Endothelial cell of umbilical vein (primary cell): ENCODE measurements at regions not wholly inside any gene's neighbourhood (a gene's known extent, or its start where the extent isn't known, plus 50 kb on each side); places are given as distances from the start of the nearest gene placed in this dataset.

Source experiments
- BruUV-seq: library from RNA; stranded (reverse); fragments of 400-500 nt; replicated peaks from 2 replicates; lab custom pipeline; 2021; lab: Mats Ljungman, UMichigan
- CTCF ChIA-PET: fragments of 300-600, 350-600 bp; sonication (Branson Sonifier 250); formaldehyde crosslinking; loops from one replicate; lab custom pipeline; 2021; ENCODE audit warnings: antibody characterized with exemption, inconsistent platforms; lab: Charles Lee
- POLR2A ChIA-PET: fragments of 300-600, 350-600 bp; sonication (Branson Sonifier 250); formaldehyde crosslinking; loops from one replicate; lab custom pipeline; 2021; ENCODE audit warnings: antibody characterized with exemption, inconsistent platforms; lab: Charles Lee
- DNase-seq: peaks from one replicate; pipeline ENCODE4 v3.0.0-alpha.2; 2011; ENCODE audit warnings: low read depth, low spot score
- FAIRE-seq: peaks from 2 replicates; lab custom pipeline; 2011; peaks lifted over from hg19 to GRCh38; lab: Jason Lieb, UNC
- H2AFZ ChIP-seq: 2 replicates; pipeline ENCODE4 v1.6.0; 2012; ENCODE audit warnings: low read depth, low read length, control low read depth, inconsistent platforms
- H3K27ac ChIP-seq: 2 replicates; pipeline ENCODE4 v1.5.1; 2011; ENCODE audit warnings: low read depth, mild to moderate bottlenecking, control low read depth, low read length, moderate library complexity; ENCODE audit not compliant: insufficient read depth
- H3K27me3 ChIP-seq, 2 experiments: 2 replicates each; pipeline versions ENCODE4 v1.6.0 to v1.6.1; 2011; ENCODE audit warnings: low read length in 2 of 2, mixed read lengths in 1 of 2; ENCODE audit not compliant: control insufficient read depth in 2 of 2, insufficient read depth in 2 of 2
- H3K36me3 ChIP-seq, 2 experiments: 2 replicates in 1 of 2; 3 replicates in 1 of 2; pipeline ENCODE4 v1.5.1; 2011; ENCODE audit warnings: low read length in 2 of 2, mild to moderate bottlenecking in 1 of 2, moderate library complexity in 1 of 2; ENCODE audit not compliant: control insufficient read depth in 2 of 2, insufficient read depth in 2 of 2; ENCODE audit errors: extremely low read depth in 1 of 2
- H3K4me1 ChIP-seq: 3 replicates; pipeline ENCODE4 v1.5.1; 2011; ENCODE audit warnings: mild to moderate bottlenecking, low read length; ENCODE audit not compliant: control insufficient read depth, insufficient read depth; ENCODE audit errors: extremely low read depth
- H3K4me2 ChIP-seq: 2 replicates; pipeline ENCODE4 v1.6.1; 2011; ENCODE audit warnings: low read length, control low read depth, mixed read lengths; ENCODE audit not compliant: insufficient read depth
- H3K4me3 ChIP-seq, 3 experiments: fragments of 200-600 bp in 1 of 3; sonication (generic), shearing (Covaris generic) in 1 of 3; replicated peaks in 1 of 3; 2 replicates each; pipeline ENCODE4 v1.5.1; 2011 to 2016; ENCODE audit warnings: control low read depth in 3 of 3, low read length in 3 of 3, mild to moderate bottlenecking in 2 of 3, inconsistent platforms in 1 of 3, low read depth in 1 of 3, moderate library complexity in 1 of 3; ENCODE audit not compliant: insufficient read depth in 1 of 3
- H3K79me2 ChIP-seq: 2 replicates; pipeline ENCODE4 v1.6.0; 2012; ENCODE audit warnings: low read length, inconsistent platforms; ENCODE audit not compliant: control insufficient read depth, insufficient read depth
- H3K9ac ChIP-seq: replicated peaks from 2 replicates; pipeline ENCODE3; 2011; ENCODE audit warnings: low read length, control low read depth; ENCODE audit not compliant: insufficient read depth; ENCODE audit errors: extremely low read depth
- H3K9me1 ChIP-seq: replicated peaks from 3 replicates; pipeline ENCODE4 v1.6.0; 2011; ENCODE audit warnings: mild to moderate bottlenecking, low read length; ENCODE audit not compliant: control insufficient read depth, insufficient read depth; ENCODE audit errors: extremely low read depth
- H3K9me3 ChIP-seq: replicated peaks from 2 replicates; pipeline ENCODE4 v1.5.1; 2012; ENCODE audit warnings: low read length, inconsistent platforms; ENCODE audit not compliant: control insufficient read depth, insufficient read depth
- H4K20me1 ChIP-seq: replicated peaks from 2 replicates; pipeline ENCODE3; 2011; ENCODE audit warnings: mild to moderate bottlenecking, low read length; ENCODE audit not compliant: control insufficient read depth, insufficient read depth; ENCODE audit errors: extremely low read depth
- CTCF ChIP-seq, 2 donors: IDR thresholded peaks; 1 replicate in 1 of 2; 2 replicates in 1 of 2; pipeline ENCODE4 v1.5.1; 2011; ENCODE audit warnings: low read length in 2 of 2, mild to moderate bottlenecking in 2 of 2, moderate library complexity in 2 of 2, control low read depth in 1 of 2, inconsistent platforms in 1 of 2, low read depth in 1 of 2; ENCODE audit not compliant: insufficient read depth in 1 of 2; ENCODE audit errors: extremely low read depth in 1 of 2
- EZH2 ChIP-seq: IDR thresholded peaks from 2 replicates; pipeline ENCODE4 v1.6.1; 2012; ENCODE audit warnings: borderline replicate concordance, low read depth, mild to moderate bottlenecking, moderate library complexity, low read length, inconsistent platforms; ENCODE audit not compliant: severe bottlenecking
- FOS ChIP-seq: IDR thresholded peaks from 2 replicates; pipeline ENCODE4 v1.6.1; 2011; ENCODE audit warnings: mild to moderate bottlenecking, low read length, moderate library complexity, borderline replicate concordance; ENCODE audit not compliant: insufficient read depth
- GATA2 ChIP-seq: IDR thresholded peaks from 2 replicates; pipeline ENCODE4 v1.7.0; 2011; ENCODE audit warnings: low read depth, mild to moderate bottlenecking, moderate library complexity, mixed read lengths, low read length; ENCODE audit not compliant: insufficient read length, insufficient read depth
- JUN ChIP-seq: IDR thresholded peaks from 2 replicates; pipeline ENCODE4 v1.6.1; 2011; ENCODE audit warnings: borderline replicate concordance, low read depth; ENCODE audit not compliant: insufficient read length, insufficient read depth
- MAX ChIP-seq: IDR thresholded peaks from 2 replicates; pipeline ENCODE4 v1.6.1; 2011; ENCODE audit not compliant: insufficient read depth, insufficient read length
- MYC ChIP-seq: IDR thresholded peaks from one replicate; pipeline ENCODE4 v1.6.1; 2011; ENCODE audit warnings: mild to moderate bottlenecking, low read depth, low read length
- POLR2A ChIP-seq: IDR thresholded peaks from 2 replicates; pipeline ENCODE4 v1.6.1; 2012; ENCODE audit warnings: low read depth, mild to moderate bottlenecking, control low read depth, low read length
- POLR2AphosphoS5 ChIP-seq: IDR thresholded peaks from 2 replicates; pipeline ENCODE4 v1.6.1; 2012; ENCODE audit warnings: low read depth, mild to moderate bottlenecking, control low read depth, low read length, moderate library complexity; ENCODE audit not compliant: insufficient read depth
- dilution Hi-C: fragments of 300-500 bp; cut with MboI; formaldehyde crosslinking; loops from one replicate; pipeline ENCODE4 v1.15.0; 2019; ENCODE audit warnings: low sequenced_read_pairs; ENCODE audit not compliant: extremely low pct_ligation_motif_present
- intact Hi-C: fragments of 100-400 bp; cut with micrococcal nuclease; formaldehyde crosslinking; loops from one replicate; pipeline ENCODE4 v1.10.0; 2022

DNA sequence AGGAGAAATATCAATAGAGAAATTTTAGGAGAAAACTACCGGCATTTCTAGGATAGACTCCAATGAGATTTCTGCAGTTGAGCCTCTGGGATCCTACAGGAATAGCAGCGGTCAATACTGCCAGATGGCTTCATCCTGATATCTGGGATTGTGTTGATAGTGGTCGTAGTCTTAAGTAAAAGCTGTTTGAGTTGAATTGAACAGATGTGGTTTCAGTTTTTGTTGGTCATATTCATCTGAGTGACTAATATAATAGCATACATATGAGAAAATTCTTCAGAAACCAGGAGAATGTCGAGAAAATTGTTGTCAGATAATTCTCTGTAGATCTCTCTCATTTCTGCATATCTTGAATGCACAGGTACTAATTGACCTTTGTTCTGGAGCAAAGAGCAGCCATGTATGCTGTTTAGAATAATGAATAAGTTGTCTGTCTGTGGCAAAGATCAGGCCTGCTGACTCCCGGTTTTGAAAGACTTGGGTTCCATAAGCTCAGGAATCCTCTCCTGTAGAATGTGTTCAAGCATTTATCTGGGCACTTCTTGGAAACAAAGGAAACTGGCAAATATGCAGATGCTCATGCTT, 288.1 kb downstream of the TMX3 start:
- H3K9me3 ChIP-seq = no peaks in the 10 kb centered on the region
- DNase-seq (no peak), FAIRE-seq (no peak)
- no TSS peak for BruUV-seq
- no peaks in the 10 kb centered on the region for H3K27me3 ChIP-seq
- H3K9ac ChIP-seq = no peak overlapping the region
- ChIA-PET POLR2A (no interaction called here), CTCF (no interaction called here)
- no peak overlapping the region for H2AFZ ChIP-seq
- no peak overlapping the region for H3K27ac ChIP-seq
- H4K20me1 ChIP-seq = no peaks in the 10 kb centered on the region
- no peaks in the 10 kb centered on the region for H3K79me2 ChIP-seq
- H3K36me3 ChIP-seq = no peaks in the 10 kb centered on the region
- H3K9me1 ChIP-seq = no peaks in the 10 kb centered on the region
- intact Hi-C loops (no loop called here), dilution Hi-C loops (no loop called here)
- peaks cover 6% of the 10 kb centered on the region for H3K4me1 ChIP-seq
- TF ChIP-seq MAX (no peak), POLR2AphosphoS5 (no peak), CTCF (IDR thresholded peaks at IDR 0.05; ENCODE audit: extremely low read depth in 1 of 2, insufficient read depth in 1 of 2, low read depth in 1 of 2, low read length in 2 of 2) (no peak), EZH2 (no peak), JUN (no peak), MYC (no peak), GATA2 (no peak), POLR2A (no peak), FOS (no peak)
- no peak overlapping the region for H3K4me3 ChIP-seq
- no peak overlapping the region for H3K4me2 ChIP-seq
